ENCODE measurements at regions not wholly inside any gene's neighbourhood (a gene's known extent, or its start where the extent isn't known, plus 50 kb on each side); places are given as distances from the start of the nearest gene placed in this dataset.

DNA sequence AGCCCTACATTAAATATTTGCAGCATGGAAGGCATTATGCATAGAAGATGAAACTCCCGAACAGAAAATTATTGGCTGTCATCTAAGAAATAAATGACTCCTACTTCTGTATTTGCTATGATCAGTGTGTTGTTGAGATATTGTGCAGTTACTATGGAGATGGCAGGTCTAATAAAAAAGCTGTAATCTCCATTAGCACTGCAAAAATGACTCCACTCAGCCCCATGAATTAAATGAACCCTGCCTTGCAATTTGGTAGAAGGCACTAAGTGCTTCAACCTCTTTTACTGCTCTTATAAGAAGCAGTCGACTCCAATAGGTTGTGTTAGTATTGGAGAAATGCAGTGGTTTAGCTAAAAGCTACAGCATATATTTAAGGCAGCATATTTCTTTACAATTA, 290.0 kb upstream of the PHYHIPL start (continued):
- TF ChIP-seq, protein P1, sequence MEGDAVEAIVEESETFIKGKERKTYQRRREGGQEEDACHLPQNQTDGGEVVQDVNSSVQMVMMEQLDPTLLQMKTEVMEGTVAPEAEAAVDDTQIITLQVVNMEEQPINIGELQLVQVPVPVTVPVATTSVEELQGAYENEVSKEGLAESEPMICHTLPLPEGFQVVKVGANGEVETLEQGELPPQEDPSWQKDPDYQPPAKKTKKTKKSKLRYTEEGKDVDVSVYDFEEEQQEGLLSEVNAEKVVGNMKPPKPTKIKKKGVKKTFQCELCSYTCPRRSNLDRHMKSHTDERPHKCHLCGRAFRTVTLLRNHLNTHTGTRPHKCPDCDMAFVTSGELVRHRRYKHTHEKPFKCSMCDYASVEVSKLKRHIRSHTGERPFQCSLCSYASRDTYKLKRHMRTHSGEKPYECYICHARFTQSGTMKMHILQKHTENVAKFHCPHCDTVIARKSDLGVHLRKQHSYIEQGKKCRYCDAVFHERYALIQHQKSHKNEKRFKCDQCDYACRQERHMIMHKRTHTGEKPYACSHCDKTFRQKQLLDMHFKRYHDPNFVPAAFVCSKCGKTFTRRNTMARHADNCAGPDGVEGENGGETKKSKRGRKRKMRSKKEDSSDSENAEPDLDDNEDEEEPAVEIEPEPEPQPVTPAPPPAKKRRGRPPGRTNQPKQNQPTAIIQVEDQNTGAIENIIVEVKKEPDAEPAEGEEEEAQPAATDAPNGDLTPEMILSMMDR (IDR thresholded peaks at IDR 0.05 in 2 of 3, conservative IDR thresholded peaks at IDR 0.05 in 1 of 3; ENCODE audit: control insufficient read depth in 2 of 3, extremely low read depth in 1 of 3, insufficient read depth in 1 of 3, low read depth in 3 of 3, low read length in 3 of 3), result no peak
- TF ChIP-seq MTA2 (IDR thresholded peaks at IDR 0.05; ENCODE audit: low read depth), result no peak
- TF ChIP-seq, protein P2, sequence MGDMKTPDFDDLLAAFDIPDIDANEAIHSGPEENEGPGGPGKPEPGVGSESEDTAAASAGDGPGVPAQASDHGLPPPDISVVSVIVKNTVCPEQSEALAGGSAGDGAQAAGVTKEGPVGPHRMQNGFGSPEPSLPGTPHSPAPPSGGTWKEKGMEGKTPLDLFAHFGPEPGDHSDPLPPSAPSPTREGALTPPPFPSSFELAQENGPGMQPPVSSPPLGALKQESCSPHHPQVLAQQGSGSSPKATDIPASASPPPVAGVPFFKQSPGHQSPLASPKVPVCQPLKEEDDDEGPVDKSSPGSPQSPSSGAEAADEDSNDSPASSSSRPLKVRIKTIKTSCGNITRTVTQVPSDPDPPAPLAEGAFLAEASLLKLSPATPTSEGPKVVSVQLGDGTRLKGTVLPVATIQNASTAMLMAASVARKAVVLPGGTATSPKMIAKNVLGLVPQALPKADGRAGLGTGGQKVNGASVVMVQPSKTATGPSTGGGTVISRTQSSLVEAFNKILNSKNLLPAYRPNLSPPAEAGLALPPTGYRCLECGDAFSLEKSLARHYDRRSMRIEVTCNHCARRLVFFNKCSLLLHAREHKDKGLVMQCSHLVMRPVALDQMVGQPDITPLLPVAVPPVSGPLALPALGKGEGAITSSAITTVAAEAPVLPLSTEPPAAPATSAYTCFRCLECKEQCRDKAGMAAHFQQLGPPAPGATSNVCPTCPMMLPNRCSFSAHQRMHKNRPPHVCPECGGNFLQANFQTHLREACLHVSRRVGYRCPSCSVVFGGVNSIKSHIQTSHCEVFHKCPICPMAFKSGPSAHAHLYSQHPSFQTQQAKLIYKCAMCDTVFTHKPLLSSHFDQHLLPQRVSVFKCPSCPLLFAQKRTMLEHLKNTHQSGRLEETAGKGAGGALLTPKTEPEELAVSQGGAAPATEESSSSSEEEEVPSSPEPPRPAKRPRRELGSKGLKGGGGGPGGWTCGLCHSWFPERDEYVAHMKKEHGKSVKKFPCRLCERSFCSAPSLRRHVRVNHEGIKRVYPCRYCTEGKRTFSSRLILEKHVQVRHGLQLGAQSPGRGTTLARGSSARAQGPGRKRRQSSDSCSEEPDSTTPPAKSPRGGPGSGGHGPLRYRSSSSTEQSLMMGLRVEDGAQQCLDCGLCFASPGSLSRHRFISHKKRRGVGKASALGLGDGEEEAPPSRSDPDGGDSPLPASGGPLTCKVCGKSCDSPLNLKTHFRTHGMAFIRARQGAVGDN (IDR thresholded peaks at IDR 0.05), result no peak
- TF ChIP-seq, protein P3, sequence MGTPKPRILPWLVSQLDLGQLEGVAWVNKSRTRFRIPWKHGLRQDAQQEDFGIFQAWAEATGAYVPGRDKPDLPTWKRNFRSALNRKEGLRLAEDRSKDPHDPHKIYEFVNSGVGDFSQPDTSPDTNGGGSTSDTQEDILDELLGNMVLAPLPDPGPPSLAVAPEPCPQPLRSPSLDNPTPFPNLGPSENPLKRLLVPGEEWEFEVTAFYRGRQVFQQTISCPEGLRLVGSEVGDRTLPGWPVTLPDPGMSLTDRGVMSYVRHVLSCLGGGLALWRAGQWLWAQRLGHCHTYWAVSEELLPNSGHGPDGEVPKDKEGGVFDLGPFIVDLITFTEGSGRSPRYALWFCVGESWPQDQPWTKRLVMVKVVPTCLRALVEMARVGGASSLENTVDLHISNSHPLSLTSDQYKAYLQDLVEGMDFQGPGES (IDR thresholded peaks at IDR 0.05), result no peak
- no peak for TF ChIP-seq STAT1 (conservative IDR thresholded peaks at IDR 0.05)
- TF ChIP-seq, protein P4, sequence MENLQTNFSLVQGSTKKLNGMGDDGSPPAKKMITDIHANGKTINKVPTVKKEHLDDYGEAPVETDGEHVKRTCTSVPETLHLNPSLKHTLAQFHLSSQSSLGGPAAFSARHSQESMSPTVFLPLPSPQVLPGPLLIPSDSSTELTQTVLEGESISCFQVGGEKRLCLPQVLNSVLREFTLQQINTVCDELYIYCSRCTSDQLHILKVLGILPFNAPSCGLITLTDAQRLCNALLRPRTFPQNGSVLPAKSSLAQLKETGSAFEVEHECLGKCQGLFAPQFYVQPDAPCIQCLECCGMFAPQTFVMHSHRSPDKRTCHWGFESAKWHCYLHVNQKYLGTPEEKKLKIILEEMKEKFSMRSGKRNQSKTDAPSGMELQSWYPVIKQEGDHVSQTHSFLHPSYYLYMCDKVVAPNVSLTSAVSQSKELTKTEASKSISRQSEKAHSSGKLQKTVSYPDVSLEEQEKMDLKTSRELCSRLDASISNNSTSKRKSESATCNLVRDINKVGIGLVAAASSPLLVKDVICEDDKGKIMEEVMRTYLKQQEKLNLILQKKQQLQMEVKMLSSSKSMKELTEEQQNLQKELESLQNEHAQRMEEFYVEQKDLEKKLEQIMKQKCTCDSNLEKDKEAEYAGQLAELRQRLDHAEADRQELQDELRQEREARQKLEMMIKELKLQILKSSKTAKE (IDR thresholded peaks at IDR 0.05; ENCODE audit: low read depth, poor library complexity, severe bottlenecking), result no peak
- TF ChIP-seq KDM1A (IDR thresholded peaks at IDR 0.05; ENCODE audit: borderline replicate concordance), result no peak
- no peak for TF ChIP-seq BMI1 (IDR thresholded peaks at IDR 0.05; ENCODE audit: borderline replicate concordance)
- TF ChIP-seq SMARCA5 (IDR thresholded peaks at IDR 0.05), result no peak
- TF ChIP-seq HDAC2 (IDR thresholded peaks at IDR 0.05), result no peak

Data from GM12878 (cell line).